HG02623 (cell line): ENCODE measurements at regions not wholly inside any gene's neighbourhood (a gene's known extent, or its start where the extent isn't known, plus 50 kb on each side); places are given as distances from the start of the nearest gene placed in this dataset.

Experiments
- ATAC-seq: cut with Tn5 transposase; IDR thresholded peaks from one replicate; pipeline ENCODE4 v1.9.1; 2021; ENCODE audit warnings: moderate library complexity; ENCODE audit not compliant: unreplicated experiment

DNA sequence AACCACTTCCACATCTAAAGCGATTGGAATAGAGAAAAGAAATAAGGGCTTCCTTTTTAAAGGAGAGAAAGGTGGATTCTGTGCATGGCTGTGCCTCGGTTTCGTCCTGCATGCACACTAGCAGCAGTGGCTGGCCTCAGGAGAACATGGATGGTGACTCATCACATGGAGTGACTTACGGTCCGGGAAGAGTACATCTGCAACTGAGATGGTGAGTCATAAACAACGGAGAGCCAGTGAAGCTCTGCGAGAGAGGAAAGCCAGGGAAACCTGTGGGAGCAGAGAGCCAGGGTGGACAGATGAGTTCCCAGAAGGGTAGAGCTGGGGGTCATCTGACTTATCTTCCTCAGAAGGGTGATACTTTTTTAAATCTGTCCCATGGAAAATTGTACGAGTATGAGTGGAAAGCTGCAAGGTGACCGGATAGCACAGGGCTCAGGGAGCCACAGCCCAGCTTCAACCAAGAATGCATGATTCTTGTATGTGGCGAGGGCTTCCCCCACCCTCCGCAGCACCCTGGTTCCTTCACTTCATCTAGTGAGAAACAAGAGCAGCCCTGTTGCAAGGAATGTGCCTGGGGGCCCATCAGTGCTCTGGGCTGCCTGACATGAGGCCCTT lies 259.1 kb downstream of the KLF6 start:
- ATAC-seq = no peak

DNA sequence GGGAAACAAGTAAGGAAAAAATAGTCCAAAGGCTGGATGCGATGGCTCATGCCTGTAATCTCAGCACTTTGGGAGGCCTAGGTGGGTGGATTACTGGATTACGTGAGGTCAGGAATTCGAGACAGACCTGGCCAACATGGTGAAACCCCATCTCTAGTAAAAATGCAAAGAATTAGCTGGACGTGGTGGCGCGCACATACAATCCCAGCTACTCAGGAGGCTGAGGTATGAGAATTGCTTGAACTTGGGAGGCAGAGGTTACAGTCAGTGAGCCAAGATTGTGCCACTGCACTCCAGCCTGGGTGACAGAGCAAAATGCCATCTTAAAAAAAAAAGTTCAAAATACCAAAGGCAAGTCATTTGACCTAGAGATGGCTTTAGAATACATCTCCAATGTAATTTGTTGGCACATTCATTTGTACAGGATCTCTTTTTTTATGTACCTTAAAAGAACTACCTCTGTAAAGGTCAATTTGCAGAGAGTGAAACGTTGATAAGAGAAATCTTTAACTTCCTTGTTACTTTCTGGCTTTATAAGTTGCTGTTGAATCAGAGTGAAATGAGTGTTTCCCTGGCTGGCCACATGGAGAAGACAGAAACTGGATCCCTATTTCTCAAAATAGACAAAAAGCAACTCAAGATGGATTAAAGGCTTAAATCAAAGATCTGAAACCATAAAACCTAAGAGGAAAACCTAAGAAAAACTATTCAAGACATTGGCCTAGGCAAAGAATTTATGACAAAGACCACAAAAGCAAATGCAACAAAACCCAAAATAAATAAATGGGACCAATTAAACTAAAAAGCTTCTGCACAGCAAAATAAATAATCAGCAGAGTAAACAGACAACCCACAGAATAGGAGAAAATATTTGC lies 260.7 kb downstream of the KLF6 start:
- ATAC-seq = no peak

DNA sequence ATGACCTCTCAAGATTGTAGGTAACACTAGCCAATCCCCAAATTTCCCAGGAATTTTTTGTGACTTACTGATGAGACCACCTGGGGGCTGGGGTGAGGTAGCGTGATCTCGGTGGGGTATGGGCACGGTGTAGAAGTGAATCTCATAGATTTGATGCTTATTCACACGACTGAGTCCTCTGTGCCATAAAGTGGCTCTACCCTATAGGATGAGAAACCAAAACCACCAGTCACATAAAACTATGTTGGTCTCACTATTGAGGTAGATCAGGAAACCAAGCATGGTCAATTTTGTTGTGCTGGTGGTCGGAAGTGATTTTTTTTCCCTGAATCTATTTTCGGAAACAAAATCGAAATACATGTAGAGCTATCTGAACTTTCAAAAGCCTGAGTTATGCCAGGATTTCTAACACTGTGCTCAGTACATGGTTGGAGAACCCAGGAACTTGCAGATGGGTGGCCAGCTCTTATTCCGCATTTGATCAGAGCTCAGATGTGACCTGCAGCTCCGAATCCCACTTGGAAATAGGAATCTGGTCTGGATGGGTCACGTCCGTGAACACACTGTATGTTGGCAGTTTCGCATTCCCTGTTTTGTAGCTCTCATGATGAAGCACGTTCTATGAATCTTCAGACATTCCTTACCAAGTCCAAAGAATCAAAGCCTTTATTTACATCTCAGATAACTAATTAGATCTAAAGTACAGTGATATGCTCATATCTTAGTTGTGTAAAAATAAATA lies 261.5 kb downstream of the KLF6 start:
- no peak for ATAC-seq

DNA sequence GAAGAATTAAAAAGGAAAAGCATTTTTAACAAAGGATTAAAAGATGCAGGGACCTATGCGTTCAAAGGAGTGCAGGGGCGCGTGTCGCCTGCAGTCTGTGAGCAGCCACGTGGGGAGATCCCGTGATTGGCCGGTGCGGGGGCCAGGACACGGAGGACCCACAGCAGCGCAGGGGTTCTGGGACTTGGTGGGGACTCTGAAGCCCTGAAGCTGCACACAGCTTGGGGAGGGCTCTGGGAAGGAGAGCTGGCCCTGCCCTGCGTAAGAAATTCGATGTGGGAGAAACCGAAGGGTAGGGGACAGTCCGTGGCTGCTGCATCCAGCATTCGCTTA lies 268.1 kb downstream of the KLF6 start:
- ATAC-seq = no peak

DNA sequence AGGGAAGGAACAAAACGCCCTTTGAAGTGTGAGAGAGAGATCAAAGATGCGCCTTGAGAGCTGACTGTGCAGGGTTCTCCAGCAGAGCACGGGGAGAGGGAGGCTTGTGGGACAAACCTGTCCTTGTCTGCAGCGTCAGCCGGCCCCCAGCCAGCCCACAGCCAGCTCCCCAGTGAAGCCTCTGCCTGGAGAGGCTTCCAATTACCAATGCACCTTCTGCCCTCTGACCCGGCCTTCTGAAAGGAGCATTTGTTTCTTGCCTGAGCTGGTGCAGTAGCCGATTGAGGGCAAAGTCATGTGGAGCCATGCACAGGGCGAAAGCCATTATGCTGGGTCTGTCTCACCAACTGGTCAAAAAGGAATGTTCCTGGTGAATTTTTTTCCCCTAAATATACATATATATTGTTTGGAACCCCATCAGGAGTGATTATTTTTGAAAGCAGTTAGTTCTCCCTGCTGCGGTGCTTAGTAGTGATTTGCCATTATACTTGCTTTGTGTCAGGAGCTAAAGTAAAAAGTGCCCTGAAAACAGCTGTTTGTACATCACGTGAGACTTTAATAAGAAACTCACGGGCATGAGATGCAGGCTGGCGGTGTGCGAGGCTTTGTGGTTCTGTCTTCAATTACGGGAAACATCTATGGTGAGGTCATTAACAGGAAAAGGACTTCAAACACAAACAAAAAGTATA lies 268.6 kb downstream of the KLF6 start:
- no peak for ATAC-seq

DNA sequence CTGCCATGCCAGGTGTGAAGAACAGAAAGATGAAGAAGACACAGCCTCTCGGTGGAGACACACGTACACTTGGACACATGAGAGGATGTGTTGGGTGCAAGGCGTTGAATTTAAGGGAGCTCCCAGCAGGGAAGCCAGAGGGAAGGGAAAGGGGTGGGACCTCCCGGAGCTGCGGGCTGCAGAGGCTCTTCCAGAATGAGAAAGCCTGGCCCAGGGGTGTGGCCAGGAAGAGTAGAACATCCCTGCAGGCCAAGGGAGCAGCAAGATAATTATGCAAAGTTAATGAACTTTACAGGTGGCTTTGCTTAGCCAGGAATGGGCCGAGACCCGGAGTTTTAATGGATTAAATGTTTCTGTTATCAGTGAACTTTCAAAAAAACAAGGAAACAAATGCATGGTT lies 270.3 kb downstream of the KLF6 start:
- no peak for ATAC-seq

DNA sequence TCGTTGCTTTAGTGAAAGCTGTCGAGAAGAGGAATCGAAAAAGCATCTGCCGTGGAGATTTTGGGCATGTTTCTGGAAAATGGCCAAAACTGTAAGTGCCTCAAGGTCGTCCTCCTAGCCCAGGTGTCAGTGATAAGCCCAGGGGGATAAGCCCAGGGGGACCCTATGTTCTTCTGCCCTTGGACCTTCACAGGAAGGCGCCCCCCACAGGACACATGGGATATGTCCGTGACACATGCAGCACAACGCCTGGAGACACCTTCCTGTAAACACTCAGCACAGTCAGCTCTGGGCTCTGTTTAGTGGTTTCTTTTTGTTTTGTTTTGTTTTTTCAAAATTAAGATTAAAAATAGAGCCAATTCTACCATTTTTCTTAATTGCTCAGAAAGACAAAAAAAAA lies 272.7 kb downstream of the KLF6 start:
- no peak for ATAC-seq

DNA sequence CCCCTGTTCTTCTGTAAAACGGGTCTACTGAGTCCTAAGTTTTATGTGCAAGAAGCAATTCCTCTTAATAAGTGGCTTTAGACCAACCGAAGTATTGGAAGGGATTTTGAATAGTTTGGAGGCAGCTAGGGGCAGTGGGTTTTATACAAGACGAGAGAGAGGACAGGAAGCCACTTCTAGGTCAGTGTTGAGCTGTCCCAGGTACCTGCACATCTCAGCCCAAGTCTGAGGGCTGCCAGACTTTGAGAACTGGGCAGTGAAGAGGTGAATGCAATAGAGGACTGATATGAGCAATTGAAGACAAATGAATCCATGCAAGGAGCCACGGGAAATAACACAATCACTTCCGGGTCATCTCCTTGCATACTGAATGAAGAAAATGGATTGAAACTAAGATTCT lies 273.5 kb downstream of the KLF6 start:
- no peak for ATAC-seq

DNA sequence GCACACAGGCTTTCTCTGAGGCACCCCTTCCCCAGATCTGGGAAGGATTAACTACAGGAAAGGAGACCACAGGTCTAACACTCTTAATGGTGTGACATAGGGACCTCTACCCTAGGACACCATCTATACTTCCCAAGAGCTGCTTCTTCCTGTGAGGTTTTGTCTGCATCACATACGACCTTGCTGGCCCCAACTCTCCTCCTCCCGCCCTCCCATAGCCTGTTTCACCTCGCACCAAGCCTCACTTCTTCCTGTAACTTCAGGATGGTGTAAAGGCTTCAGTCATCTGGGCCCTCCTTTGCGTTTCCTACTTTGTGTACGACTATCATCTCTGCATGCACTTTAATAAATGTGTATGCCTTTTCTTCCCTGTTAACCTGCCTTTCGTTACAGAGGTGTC lies 274.3 kb downstream of the KLF6 start:
- no peak for ATAC-seq

DNA sequence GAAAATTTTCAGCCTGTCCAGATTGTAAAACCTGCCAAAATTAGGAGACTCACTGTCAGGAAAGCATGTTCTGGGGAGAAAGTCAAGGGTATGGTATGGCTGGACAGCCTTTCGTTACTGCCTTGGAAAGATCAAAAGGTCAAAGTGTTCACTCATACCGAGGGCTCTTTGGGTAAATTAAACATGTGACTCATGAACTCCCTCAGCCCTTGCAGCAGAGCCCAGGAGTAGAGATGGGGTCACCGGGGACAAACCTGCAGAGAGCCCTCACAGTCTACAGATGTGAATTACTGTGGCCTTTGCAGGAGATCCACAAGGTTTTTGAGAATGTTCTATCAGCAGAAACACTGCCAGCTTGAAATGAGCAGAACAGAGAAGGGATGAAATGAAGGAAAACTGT lies 275.7 kb downstream of the KLF6 start:
- ATAC-seq = no peak

DNA sequence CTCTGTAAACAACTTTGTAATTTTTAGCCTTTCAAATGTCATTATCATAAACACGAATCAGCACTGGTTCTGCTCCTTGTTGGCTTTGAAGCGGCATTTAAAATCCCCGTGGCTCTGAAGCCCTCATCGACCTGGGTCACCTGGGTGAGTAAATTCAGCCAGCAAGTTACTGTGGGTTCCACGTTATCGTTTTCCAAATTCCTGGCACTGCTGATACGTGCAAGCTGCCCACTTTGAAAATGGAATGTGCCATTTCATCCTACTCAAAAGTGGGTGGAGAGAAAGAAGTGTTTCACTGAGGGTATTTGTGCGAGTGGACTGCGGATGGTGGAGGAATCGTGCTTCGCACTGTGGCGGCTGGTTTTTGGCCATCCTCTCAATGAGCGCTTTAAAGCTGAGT lies 281.7 kb downstream of the KLF6 start:
- ATAC-seq = no peak

DNA sequence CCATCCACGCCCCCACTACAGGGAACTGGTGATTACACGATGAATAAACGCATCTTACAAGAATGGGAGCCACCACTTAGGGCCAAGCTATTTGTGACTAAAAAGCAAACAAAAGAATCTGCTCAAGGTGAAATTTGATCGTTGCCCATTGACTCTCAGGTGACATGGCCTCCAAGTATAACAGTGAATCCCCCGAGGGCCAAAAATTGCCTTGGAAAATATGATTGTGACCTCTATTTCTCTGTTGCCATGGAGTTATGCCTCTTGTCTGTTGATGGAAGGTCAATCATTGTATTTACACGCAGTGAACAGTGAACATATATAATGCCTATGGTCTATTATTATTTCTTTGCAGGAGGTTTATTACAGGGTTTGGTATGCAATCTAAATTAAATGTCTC lies 282.3 kb downstream of the KLF6 start:
- no peak for ATAC-seq

DNA sequence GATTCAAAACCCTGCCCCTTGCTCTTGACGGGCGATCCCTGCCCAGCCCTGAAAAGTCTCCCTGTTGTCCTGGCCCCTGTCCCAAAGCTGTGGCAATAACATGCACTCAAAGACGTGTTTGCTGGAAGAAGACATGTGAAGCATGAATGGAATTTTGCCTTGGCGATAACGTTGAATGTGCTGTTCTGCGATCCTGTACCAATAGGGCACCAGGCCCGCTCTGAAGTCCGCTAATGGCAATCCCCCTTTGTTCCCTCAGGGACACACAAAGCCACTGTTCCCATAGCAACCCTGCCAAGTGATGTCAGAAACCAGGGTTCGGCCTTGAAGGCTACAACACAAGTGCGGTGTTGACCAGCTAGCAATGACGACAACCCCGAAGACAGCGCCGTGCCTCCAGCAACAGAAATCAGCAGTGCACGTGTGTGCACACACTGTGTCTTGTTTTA lies 284.6 kb downstream of the KLF6 start:
- ATAC-seq = no peak

DNA sequence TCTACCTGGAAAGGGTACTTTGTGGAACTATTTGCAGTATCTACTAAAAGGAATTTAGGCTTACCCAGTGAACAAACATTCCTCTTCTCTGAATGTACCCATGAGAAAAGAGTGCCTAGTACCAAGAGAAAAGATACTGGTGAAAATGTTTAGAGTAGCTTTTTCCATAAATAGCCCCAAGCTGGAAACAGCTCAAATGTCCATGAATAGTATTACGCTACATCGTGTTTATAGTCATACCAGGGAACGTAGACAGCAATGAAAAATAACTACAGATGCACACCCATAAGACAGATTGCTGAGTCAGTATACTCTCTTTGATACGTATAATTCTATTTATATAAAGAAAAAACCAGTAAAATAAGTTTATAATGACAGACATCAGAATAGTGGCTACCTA lies 285.9 kb downstream of the KLF6 start:
- no peak for ATAC-seq

DNA sequence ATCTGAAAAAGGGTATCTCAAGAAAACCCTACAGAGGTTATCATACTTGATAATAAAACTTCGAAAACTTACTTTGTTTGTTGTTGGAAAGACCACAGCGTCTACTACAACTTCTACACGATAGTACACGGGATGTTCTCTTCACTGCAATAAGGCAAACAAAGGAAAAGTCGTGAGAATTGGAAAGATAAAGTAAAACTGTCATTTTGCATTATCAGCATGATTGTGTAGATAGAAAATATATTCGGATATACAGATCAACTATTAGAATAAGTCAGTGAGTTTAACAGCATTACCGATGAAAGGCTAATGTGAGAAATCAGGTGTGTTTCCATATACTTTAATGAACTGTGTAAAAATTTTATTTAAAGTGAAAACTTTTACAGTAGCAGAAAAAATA lies 287.4 kb downstream of the KLF6 start:
- ATAC-seq = no peak

DNA sequence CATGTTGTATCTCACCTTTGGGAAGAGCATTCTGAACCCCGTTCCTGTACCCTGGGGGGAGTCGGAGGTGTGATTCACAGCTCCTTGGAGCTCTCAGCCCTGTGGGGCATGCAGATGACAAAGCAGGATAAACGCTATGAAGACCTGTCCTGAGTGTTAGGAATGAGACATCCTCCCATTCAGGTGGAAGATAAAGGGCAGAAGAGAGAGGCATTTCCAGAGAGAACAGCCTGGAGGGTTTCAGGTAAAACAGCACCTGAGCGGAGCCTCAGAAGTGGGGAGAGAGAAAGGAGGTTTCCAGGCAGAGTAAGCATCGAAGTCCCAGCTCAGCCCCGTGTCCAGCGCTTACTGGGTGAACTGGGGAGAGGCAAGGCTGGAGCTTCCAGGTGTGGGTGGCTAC lies 288.9 kb downstream of the KLF6 start:
- ATAC-seq = no peak

DNA sequence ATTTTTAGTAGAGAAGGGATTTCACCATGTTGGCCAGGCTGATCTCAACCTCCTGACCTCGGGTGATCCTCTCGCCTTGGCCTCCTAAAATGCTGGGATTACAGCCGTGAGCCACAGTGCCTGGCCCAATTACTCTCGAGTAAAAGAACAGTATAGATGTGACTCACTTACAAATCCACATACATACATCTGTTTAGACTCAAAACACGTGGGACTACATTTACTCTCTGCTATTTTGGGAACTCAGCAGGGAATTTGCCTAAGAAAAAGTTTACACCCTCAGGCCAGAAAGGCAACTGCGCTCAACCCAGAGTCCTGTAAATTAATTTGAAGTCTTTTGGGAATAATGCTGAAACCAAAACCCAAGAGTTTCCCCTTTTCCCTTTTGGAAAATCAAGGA lies 289.7 kb downstream of the KLF6 start:
- ATAC-seq = no peak

DNA sequence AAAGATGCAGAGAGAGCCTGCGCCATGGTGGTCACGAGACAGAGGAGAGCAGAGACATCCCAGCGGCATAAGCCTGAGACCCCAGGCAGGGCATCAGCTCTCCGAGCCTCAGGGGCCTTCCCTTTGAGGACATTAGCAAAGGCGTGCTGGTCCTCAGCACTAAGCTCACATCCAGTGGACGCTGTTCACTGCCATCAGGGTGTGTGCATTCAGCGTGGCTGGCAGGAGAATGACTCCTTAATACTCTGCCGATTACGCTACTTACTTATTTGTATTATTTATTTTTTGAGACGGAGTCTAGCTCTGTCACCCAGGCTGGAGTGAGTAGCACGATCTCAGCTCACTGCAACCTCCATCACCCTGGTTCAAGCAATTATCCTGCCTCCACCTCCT lies 290.2 kb downstream of the KLF6 start:
- no peak for ATAC-seq

DNA sequence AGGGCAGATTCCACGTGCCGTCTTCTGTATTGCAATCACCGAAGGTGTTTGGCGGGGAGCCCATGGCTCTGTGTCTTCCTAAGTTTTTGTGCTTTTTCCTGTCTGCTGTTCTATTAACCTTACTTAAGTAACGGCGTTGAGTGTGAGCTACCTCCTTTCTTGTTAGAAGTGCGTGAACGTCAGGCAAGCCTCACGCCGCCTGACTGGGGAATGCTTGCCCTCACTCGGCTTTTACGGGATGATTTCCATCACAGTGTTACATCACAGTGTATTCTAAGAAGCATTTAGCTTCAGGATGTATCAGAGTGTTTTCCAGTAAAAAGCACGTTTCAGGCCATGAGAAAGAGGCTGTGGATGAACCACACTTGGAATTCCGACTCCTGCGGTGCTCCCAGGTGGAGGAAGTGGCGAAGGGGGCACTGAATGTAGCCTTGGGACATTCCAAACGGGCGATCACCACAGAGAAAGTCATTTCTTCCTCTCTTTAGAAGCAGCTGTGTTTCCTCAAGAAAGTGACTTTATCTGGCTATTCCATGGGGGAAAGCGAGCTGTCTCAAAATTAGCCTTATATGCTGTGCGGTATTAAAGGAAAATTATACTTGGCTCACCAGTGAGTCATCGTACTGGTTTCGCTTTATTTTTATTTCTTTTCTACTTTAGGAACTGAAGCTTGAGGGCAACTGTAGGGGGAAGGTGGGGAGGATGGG lies 290.7 kb downstream of the KLF6 start:
- no peak for ATAC-seq

DNA sequence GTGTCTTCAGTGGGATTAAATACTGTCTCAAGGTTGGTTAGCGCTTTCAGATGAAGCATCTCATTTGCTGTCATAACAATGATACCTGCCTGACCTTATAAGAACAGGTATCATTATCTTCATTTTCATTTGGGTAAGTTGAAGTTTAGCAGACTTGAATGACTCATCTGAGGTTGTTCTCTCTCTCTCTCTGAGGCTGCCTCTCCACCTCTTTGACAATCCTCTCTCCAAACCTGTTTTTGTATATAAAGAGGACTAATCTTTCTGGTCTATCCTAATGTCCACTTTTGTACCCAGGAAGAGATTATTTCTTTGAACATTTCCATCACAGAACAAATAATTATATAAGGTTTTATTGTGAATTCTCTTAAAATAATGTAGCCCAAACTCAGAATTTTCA lies 291.4 kb downstream of the KLF6 start:
- ATAC-seq = no peak

DNA sequence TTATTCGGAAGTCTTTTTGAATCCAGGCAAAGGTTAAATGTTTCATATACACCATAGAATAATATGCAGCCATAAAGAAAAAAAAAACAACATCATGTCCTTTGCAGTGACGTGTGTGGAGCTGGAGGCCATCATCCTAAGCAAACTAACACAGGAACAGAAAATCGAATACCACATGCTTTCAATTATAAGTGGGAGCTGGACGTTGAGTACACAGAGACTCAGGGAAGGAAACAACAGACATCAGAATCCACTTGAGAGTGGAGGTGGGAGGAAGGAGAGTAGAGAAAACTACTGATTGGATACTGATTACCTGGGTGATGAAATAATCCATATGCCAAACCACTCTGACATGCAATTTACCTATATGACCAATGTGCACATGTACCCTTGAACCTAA lies 293.4 kb downstream of the KLF6 start:
- no peak for ATAC-seq
